D721Med (cell line): ENCODE measurements at regions not wholly inside any gene's neighbourhood (a gene's known extent, or its start where the extent isn't known, plus 50 kb on each side); places are given as distances from the start of the nearest gene placed in this dataset.

ENCODE experiments used
- DNase-seq: peaks from one replicate; pipeline ENCODE4 v3.0.0; 2011; ENCODE audit warnings: low spot score; ENCODE audit not compliant: insufficient read length
- FAIRE-seq: peaks from 2 replicates; lab custom pipeline; 2011; peaks lifted over from hg19 to GRCh38; lab: Jason Lieb, UNC
- TF ChIP-seq, protein P1 (sequence below): IDR thresholded peaks from 2 replicates; pipeline ENCODE4 v1.5.1; 2012; ENCODE audit warnings: mild to moderate bottlenecking, control low read depth; ENCODE audit not compliant: insufficient read depth; ENCODE audit errors: missing control alignments

GRCh38 chr18:78548261-78549058 lies 431.2 kb upstream of the SALL3 start:
- DNase-seq (no peak), FAIRE-seq (no peak)
- TF ChIP-seq, protein P1, sequence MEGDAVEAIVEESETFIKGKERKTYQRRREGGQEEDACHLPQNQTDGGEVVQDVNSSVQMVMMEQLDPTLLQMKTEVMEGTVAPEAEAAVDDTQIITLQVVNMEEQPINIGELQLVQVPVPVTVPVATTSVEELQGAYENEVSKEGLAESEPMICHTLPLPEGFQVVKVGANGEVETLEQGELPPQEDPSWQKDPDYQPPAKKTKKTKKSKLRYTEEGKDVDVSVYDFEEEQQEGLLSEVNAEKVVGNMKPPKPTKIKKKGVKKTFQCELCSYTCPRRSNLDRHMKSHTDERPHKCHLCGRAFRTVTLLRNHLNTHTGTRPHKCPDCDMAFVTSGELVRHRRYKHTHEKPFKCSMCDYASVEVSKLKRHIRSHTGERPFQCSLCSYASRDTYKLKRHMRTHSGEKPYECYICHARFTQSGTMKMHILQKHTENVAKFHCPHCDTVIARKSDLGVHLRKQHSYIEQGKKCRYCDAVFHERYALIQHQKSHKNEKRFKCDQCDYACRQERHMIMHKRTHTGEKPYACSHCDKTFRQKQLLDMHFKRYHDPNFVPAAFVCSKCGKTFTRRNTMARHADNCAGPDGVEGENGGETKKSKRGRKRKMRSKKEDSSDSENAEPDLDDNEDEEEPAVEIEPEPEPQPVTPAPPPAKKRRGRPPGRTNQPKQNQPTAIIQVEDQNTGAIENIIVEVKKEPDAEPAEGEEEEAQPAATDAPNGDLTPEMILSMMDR: no peak

DNA sequence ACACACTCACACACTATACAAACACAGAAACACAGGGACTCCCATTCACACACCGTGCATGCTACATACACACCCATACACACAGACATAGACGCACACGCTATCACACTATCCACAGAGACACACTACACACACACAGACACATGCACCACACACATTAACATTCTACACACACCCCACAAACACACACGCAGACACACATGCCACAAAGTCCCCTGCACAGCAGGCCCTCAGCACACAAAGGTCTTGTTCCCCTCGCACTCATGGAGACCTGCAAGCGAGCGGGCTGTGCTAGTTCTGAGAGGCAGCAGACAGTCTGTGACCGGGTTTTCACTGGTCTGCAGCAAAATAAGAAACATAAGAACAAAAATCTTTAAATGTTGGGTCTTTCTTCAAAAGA lies 429.6 kb upstream of the SALL3 start:
- TF ChIP-seq, protein P1: no peak
- FAIRE-seq: no peak
- DNase-seq: no peak

- TF ChIP-seq, protein P1: no peak
- DNase-seq: no peak
- FAIRE-seq: no peak
These were observed 424.5 kb upstream of the SALL3 start for GRCh38 chr18:78554944-78555608.

DNA sequence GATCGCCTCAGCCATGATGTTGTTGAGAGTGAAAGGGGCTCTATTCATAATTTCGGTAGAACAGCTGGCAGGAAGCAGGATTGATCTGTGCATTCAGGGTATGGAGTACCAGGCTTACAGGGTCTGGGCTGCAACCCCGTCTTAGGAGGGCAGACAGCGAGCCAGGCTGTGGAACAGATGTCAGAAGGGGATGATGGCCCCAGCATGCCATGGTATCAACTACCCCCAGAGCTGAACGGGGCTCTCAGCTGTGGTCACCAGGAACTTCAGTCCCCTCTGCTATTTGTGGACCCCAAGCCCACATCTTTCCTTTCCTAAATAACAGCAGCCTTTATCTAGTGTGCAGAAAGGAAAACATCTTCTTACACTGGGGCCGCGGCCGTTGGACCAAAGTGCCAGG lies 422.2 kb upstream of the SALL3 start:
- TF ChIP-seq, protein P1: no peak
- DNase-seq (no peak), FAIRE-seq (no peak)

DNA sequence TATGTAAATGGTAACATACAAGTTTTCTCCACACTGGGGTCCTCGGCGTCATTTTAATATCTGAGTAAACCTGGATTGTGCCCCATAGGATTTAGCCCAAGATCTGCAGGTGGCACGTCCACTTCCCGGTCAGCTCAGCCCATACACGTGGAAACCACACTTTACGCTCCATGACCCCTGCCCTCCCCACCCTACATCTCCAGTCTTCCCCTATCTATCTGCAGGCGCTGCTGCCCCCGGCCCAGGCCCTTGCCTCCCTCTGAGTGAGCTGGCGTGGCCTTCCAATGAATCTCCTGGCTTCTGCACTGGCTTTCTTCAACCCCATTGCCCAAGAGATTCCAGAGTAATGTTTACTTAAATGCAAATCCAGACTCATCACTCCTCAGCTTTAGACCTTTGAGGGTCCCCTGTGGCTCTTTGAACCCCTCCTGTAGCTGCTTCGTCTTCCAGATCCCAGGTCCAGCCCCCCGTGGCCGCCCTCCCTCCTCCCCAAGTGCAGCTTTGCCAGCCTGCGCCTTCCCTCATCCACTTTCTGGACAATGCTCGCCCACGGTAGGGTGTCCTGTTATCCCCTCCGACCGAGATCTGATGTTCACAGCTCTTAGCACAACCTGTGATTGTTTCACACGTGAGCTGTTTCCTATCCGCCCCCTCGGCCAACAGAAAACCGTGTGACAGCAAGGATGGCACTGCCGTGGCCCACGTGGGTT lies 421.4 kb upstream of the SALL3 start:
- TF ChIP-seq, protein P1: no peak
- no peak for DNase-seq
- no peak for FAIRE-seq

DNA sequence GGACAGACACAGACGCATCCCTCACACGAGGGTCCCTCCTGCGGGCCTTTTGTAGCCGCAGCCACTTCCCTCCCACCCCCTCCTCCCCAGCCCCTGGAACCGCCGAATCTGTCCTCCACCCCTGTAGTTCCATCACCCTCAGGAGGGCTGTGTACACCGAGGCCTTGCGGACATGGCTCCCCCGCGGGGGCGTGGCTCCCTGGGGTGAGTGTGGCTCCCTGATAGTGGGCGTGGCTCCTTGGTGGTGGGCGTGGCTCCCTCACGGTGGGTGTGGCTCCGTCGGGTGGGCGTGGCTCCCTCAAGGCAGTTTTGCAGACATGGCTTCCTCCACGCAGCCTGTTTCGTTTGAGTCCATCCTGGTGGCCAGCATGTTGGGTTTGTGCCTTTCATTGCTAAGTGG lies 420.7 kb upstream of the SALL3 start:
- no peak for FAIRE-seq
- DNase-seq: no peak
- TF ChIP-seq, protein P1: no peak
